Epithelial cell of proximal tubule (primary cell): ENCODE measurements at regions not wholly inside any gene's neighbourhood (a gene's known extent, or its start where the extent isn't known, plus 50 kb on each side); places are given as distances from the start of the nearest gene placed in this dataset.
"Not testable (repeated sequence)": the region's sequence is repeated elsewhere in the genome, so short reads cannot be mapped to it uniquely, and the experiment has no call there.

Source experiments
- DNase-seq: peaks from one replicate; pipeline ENCODE4 v3.0.0-alpha.2; 2011; ENCODE audit warnings: low read depth
- H3K4me3 ChIP-seq: 2 replicates; pipeline ENCODE4 v1.5.1; 2011; ENCODE audit warnings: low read depth, mild to moderate bottlenecking, low read length
- TF ChIP-seq, protein P1 (sequence below): conservative IDR thresholded peaks from 2 replicates; pipeline ENCODE4 v1.5.1; 2012; ENCODE audit warnings: low read depth, mild to moderate bottlenecking, low read length

DNA sequence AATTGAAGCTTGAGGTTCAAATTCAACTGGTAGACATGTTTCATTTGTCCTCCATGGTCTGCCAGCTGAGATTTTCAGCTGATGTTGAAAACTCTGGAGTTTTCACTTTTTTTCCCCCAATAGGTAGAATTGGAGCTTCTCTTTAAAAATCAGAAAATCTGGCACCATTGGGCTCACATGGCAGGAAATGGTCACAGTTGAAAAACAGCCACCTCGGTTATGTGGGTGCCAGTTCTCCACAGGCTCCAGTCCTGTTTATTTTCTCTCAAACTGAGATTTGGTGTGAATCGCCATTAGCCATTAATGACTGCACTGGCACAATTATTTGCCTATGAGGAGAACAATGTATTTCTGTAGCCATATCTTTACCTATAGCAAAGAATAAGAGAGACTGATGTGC lies 171.4 kb upstream of the TFAP2D start:
- no peak overlapping the region for H3K4me3 ChIP-seq
- no peak for DNase-seq
- TF ChIP-seq, protein P1, sequence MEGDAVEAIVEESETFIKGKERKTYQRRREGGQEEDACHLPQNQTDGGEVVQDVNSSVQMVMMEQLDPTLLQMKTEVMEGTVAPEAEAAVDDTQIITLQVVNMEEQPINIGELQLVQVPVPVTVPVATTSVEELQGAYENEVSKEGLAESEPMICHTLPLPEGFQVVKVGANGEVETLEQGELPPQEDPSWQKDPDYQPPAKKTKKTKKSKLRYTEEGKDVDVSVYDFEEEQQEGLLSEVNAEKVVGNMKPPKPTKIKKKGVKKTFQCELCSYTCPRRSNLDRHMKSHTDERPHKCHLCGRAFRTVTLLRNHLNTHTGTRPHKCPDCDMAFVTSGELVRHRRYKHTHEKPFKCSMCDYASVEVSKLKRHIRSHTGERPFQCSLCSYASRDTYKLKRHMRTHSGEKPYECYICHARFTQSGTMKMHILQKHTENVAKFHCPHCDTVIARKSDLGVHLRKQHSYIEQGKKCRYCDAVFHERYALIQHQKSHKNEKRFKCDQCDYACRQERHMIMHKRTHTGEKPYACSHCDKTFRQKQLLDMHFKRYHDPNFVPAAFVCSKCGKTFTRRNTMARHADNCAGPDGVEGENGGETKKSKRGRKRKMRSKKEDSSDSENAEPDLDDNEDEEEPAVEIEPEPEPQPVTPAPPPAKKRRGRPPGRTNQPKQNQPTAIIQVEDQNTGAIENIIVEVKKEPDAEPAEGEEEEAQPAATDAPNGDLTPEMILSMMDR = no peak

DNA sequence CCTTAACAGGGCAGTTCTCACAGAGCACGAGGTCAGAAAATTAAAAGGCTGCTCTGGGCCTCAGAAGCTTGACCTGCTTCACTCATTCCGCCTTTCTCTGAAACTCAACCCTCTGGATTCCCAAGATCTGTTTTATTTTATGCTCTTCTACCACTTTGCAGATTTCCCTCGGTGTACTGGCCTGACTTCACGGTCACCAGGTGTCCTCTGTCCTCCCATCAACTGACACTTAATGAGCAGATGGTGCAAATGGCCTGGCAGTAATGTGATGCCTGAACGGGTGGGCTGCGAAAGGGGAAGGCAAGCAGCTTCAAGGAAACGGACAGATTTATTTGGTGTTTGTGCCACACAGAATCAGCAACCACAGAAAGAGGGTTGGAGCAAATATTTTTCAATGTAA lies 169.7 kb upstream of the TFAP2D start:
- no peak for DNase-seq
- TF ChIP-seq, protein P1 = no peak
- H3K4me3 ChIP-seq = no peak overlapping the region

GRCh38 chr6:50549026-50549425 lies 164.3 kb upstream of the TFAP2D start:
- no peak for DNase-seq
- H3K4me3 ChIP-seq = no peak overlapping the region
- TF ChIP-seq, protein P1 = no peak

DNA sequence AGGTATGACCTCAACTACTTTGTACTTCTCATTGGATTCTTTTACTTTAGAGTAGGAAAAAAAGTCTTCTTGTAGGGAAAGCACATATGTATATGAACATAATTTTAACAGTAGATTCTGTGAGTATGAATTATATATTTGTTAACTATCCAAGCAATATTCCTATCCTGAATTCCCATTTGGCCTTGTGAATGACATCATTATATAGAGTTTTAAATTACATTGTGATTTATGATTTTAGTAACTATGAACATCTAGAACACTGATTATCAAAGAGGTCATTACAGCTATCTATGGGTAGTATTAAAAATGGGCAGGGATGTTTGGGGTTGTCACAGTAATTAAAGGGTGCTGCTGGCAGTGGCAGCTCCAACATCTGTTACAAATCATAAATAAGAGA lies 163.9 kb upstream of the TFAP2D start:
- DNase-seq = no peak
- TF ChIP-seq, protein P1 = no peak
- no peak overlapping the region for H3K4me3 ChIP-seq

GRCh38 chr6:50555982-50556381 lies 157.3 kb upstream of the TFAP2D start:
- TF ChIP-seq, protein P1 = no peak
- no peak overlapping the region for H3K4me3 ChIP-seq
- DNase-seq = no peak

DNA sequence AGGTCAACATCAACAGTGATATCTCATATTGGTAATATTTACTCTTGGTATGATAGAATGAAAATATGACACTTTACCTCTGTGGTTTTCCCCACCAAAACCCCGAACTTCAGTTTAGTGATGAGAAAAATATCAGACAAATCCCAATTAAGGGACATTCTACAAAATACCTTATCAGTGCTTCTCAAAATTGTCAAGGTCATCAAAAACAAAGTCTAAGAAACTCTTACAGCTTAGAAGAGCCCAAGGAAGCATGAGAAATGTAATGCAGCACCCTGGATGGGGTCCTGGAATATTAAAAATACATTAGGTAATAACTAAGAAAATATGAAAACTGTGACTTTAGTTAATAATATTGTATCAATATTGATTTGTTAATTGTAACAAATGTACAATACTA lies 148.3 kb upstream of the TFAP2D start:
- H3K4me3 ChIP-seq = no peak overlapping the region
- no peak for DNase-seq
- TF ChIP-seq, protein P1 = no peak

DNA sequence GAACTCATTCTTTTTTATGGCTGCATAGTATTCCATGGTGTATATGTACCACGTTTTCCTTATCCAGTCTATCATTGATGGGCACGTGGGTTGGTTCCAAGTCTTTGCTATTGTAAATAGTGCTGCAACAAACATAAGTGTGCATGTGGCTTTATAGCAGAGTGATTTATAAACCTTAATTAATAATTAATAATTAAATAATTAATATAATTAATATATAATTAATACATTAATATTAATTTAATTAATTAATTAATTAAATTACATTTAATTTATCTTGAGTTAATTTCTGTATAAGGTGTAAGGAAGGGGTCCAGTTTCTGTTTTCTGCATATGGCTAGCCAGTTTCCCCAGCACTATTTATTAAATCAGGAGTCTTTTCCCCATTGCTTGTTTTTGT lies 142.1 kb upstream of the TFAP2D start:
- not testable (repeated sequence) for H3K4me3 ChIP-seq, DNase-seq
